ENCODE measurements at regions not wholly inside any gene's neighbourhood (a gene's known extent, or its start where the extent isn't known, plus 50 kb on each side); places are given as distances from the start of the nearest gene placed in this dataset.

DNA sequence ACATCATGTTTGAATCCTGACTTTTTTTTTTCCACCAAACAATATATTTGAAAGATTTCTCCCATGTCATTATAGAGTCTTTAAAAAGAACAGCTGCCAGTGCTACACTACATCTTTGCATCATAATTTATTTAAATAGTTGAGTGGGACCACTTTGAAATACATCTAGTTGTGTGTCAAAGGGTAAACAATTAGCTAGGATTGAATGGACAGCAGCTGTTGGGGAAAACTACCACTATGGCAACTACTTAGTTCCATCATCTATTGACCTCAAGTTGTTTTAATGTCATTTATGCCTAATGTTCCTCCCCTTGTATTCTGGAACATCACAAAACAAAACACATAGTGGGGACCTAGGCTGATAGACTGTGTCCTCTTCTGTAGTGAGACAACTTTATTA lies 985.1 kb downstream of the SORCS1 start:
- no peak for DNase-seq

DNA sequence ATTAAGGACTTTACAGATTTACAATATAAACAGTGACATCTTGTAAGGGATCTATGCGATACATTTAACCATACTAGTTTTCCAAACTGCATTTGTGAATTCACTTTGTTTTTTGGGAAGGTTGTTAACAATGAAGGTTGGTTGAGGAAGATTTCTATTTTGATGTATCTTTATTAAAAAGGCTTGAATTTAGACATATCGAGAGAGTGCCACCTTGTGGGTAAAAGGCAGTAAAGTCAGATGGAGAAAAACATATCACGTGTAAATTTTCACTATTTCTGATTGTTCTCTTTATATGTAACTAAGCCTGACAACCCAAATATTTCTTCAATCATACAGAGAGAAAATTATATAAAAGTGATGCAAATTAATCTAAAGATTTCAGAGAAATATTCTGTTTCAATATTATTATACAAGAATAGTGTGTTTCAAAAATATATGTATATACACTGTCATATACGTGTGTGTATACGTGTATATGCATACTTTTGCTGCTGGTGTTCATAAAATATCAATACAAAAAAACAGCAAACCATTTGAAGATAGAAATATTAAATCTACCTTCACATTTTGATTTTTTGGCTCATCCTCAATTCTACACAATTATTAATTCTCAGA lies 988.6 kb downstream of the SORCS1 start:
- no peak for DNase-seq

DNA sequence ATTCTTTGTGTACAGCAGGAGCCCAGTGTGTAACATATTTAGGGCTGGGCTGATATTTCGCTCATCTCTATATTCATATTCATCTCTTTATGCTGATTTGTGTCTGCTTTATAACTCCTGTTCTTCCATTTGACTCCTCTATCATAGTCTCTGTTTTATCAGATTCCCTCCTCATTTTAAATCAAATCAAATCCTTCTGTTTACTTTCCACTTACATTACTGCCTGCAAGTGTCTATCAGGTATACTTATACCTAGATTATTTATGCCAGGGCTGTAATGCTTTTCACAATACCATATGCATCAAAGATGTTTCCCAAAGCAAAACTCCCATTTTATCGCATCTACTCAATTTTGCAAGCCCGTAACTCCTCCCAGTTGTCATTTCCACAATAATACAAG lies 990.7 kb downstream of the SORCS1 start:
- no peak for DNase-seq

DNA sequence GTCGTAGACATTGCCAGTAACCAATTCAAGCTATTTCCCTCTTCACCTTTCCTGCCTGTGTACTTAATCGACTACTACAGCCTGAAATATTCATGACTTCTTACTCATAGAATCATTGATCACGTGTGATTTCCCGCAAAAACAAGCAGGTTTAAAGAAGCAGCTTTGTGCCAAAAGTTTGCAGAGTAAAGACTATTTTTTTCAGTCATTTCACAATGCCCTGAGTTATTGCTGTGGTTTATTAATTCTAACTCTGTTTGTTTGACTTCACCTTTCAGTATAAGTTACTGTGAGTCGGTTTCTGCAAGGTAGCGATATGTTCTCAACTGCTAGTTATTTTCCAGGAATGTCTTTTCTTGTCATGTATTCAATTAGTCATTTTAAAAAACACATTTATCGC lies 995.3 kb downstream of the SORCS1 start:
- DNase-seq: no peak

DNA sequence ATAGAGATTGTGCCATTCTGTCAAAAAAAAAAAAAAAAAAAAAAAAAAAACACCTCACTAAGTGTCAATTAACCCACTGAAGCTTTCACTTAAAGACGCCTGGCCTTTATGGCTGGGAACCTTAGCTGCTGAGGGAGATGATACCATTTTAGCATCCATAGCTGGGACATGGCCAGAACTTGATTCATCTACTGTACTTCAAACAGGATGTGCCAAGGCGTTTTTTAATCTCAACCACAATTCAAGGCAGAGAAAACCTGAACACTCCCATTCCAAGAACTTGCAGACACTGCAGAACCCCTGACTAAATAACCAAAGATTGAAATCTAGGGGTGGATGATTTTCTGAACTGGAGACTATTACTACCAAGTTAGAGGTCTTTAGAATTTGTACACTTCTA lies 996.6 kb downstream of the SORCS1 start:
- no peak for DNase-seq

DNA sequence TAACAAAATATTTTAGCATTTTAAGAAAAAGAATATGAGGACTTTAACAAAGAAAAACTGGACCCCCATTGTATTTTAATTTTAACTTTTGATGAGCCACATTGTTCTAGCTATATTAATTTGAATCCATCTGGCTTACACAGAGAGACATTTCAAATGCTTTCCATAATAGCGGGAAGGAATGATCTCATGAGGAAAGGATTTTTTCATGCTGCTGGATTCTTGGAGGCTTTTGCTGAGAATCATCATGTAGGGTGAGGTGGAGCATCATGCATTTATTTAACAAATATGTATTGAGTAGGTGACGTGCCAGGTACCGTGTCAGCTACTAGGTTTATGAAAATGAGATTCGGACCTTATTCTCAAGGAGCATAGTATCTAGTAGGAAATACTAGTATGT lies 1006.3 kb downstream of the SORCS1 start:
- DNase-seq: no peak

DNA sequence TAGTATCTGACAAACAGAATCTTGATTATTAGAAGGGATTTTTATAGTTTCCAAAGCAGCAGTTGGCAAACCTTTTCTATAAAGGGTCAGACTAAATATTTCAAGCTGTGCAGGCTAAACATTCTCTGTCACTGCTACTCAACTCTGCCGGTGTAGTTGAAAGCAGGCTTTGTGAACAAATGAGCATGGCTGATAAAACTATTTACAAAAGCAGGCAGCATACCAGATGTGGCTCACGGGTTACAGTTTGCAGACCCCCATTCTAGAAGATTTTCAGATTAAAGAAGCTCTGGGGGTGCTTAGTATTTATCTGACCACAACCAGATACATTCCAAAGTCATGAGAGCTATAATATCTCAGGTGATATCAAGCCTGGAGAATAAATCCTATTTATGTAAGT lies 1017.5 kb downstream of the SORCS1 start:
- no peak for DNase-seq

DNA sequence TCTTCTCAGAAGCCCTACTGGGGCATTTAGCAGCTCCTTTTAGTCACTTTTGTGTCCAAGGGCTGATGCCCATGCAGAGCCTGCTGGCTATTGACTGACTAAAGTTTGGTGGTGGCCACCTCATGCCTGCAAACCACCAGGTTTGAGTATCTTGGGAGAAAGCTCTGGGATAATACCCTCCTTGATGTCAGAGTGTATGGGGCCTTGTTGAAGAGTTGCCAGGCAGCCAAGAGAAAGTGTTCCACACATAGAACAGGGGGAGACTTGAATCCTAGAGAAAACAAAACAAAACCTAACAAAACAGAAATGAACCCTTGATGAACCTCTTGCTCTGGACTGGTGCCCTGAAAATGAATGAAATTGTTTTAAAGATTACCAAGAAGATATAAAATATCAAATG lies 1024.6 kb downstream of the SORCS1 start:
- DNase-seq: no peak

DNA sequence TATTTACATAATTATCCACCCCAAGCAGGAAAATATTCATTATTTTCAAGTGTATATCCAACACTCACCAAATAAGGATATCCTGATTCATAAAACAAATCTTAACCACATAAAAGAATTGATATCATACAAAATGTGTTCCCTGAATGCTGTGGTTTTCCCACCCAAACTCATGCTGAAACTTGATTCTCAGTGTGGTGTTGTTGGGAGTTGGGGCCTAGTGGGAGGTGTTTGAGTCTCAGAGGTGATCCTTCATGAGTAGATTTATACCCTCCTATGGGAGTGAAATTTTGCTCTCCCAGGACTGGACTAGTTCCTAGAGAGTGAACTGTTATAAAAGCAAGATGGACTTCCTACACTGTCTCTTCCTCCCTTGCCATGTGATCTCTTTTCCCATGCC lies 1028.3 kb downstream of the SORCS1 start:
- no peak for DNase-seq

DNA sequence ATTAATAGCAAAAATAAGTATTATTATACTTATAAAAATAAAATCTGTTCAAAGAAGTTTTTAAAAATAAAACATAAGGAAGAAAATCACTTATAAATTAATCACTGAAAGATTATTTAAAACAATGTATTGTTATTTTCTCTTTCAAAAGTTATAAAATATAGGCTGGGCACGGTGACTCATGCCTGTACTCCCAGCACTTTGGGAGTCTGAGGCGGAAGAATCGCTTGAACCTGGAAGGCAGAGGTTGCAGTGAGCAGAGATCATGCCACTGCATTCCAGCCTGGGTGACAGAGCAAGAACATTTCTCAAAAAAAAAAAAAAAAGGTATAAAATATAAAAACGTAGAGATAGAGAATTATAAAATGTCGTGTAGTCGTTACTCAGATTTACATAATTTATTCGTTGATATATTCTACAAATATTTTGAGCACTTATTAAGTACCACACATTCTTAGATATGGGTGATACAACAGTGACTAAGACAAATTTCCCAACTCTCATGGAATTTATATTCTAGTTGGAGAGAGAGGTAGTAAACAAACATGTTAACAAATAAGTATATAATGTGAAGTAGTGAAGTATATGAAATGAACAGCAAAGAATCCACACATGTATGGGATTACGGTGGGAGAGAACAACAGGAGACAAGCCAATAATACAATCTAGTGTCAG lies 1030.0 kb downstream of the SORCS1 start:
- no peak for DNase-seq

DNA sequence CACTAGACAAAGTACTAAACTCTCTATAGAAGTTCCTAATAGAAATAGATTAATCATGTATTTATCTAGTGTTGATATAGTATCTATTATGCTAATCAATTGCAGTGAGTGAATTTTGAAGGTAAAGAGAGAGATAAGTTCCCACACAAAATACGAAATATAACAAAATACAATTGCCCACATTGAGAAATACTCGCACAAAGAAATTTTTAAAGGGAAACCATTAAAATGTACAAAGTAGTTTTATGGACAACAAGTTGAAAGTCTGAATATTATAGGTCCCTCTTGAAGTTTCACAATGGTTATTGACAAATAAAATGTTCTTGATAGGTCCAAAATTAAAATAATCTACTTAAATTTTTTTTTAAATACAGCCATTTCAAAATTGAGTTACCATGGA lies 1031.1 kb downstream of the SORCS1 start:
- DNase-seq: no peak

DNA sequence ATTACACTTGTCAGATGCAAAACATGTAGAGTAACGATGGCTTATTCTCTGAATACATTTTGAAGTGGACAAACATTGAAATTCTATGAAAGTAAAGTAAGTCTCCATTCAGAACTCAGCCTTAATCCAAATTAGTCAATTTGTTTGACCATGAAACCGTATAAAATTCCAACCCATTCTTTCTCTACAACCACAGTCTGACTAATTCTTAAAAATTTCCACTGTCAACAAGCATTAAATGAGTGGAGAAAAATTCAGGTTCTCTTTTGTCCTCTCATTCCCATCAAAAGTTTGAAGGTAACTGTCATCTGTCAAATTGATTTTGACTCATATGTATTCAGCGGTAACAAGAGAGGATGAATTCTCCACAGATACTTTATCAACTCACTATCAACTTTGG lies 1031.5 kb downstream of the SORCS1 start:
- DNase-seq: no peak

DNA sequence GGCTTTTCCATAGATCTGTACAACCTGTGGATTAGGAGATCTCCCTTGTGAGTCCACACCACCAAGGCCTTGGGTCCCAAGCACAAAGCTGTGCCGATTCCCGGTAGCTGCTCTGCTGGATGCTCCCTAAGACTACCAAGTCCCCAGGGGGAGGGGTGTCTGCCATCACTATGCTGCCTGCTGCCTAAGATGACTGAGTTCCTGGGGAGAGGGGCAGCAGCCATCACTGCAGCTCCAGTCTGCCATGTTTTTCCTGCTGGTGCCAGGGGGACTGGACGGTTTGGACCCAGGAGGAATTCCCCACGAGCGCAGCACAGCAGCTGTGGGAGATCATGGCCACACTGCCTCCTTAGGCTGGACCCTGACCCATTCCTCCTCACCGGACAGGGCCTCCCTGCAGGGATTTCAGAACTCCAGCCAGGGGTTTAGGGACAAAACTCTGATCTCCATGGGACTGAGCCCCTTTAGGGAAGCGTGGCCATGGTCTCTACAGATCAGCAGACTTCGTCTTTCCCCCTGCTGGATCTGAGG lies 1049.8 kb downstream of the SORCS1 start:
- DNase-seq: no peak

DNA sequence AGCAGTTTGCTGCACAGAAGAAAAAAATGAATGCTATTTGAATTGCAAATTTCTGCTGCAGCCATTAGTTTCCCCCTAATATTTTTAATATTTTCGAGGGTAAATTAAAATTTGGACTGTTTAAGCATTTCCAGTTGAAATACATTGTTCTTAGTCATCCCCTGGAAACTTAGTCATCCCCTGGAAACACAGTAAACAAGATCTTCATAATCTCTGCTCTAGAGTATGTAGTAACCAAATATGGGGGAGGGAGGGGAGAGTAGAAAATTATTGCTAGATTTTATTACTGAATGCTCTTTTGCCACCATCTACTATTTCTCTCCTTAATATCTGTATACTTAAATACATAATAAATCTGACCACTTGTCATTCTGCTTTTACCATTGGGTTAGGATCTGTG lies 1053.3 kb downstream of the SORCS1 start:
- no peak for DNase-seq

DNA sequence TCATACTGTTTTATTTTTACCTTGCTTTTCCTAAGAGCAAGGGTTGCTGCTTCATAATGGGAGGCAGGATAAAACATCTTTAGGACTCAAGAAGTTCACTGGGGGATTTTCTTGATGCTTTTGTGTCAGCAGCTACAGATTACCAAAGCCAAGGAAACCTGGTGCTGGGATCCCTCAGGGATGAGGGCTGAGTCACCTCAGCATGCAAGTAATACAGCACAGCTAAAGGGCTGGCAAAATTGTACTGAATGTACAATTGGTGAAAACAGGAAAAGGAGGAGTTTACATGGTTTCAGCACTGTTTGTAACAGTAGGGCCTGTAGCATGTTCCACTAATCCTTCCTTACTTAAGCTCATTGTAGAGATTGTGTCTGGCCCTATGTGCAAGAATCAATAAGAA lies 1056.8 kb downstream of the SORCS1 start:
- no peak for DNase-seq

DNA sequence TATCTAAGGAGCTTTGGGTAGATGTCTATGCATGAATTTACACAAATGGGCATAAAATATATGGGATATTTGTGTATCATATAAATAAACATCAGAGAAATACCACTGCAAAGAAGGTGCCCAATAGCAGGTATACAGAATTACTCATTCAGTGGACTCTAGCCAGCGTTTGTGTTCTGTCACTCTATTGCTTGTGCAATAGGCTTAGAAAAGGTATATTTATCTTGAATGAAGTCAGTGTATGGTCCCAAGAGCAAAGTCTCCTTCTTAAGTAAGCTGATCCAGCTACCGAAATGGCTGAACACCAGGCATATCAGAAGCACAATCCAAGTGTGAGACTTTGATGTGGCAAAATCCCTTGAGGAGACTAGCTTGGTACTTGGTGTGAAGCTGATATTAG lies 1058.4 kb downstream of the SORCS1 start:
- DNase-seq: no peak

DNA sequence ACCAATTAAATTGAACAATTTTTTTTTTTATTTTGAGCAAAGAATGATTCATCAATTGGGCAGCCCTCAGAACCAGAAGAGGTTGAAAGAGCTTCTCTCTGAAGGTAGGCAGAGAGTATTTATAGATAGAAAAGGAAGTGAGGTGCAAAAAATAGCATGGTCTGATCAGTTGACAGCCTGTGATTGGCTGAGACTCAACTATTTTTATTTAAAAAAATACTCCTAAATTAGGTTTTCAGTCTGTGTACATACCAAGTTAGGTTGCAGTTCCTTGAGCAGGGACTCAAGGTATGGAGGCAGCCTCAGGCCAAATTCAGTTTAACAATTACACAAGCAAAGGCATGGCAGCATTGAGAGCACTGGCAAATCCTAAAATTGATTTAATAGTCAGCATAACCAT lies 1074.7 kb downstream of the SORCS1 start:
- DNase-seq: no peak

DNA sequence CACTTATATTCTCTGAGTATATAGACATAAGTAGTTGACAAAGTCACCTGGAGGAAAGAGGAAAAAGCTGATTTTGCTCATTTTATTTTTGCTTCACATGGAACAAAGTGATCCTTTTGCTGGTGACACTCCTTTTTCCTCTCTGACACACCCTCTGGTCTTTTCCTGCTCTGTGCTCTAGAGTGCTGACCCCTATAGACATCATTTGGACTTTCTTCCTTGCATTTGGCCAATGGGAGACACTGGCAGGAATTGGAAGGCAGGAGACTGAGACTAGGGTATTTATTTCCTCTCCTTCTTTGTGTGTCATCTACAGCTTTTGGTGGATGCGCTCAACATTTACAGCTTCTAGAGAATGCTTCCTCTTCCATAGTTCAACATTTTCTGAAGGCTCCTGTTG lies 1078.1 kb downstream of the SORCS1 start:
- DNase-seq: no peak

DNA sequence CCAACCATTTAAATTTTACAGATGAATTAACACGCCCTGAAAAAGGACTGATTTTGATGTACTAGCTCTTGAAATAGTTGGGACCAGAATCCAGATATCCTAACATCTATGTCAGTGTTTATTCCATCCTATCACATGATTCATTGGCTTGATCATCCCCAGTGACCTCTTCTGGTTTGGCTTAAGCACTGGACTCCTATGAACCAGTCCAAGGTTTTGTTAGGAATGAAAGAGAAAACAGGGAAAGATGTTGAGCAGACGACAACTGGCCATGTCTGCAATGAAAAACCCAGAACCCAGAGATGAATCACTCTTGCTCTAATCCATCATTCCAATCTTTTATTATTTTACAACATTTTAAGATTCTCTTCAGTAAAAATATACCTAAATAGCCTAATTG lies 1080.9 kb downstream of the SORCS1 start:
- no peak for DNase-seq

DNA sequence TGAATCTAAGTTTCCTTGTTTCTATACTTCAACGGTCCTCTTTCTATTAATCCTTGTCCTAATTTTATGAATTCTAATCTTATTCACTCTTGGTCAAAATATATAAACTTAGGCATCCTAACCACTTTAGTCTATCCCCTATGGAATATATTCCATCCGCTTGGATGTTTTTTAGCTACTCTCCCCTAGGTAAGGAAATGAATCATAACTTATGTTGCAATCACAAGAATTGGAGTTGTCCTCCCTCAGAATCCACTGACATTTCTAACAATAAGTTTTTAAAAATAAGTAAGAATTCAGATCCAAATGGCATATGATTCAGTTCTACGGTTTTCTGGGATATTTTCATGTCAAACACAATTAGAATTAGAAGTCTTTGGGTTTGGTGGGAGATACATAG lies 1081.6 kb downstream of the SORCS1 start:
- DNase-seq: no peak

DNA sequence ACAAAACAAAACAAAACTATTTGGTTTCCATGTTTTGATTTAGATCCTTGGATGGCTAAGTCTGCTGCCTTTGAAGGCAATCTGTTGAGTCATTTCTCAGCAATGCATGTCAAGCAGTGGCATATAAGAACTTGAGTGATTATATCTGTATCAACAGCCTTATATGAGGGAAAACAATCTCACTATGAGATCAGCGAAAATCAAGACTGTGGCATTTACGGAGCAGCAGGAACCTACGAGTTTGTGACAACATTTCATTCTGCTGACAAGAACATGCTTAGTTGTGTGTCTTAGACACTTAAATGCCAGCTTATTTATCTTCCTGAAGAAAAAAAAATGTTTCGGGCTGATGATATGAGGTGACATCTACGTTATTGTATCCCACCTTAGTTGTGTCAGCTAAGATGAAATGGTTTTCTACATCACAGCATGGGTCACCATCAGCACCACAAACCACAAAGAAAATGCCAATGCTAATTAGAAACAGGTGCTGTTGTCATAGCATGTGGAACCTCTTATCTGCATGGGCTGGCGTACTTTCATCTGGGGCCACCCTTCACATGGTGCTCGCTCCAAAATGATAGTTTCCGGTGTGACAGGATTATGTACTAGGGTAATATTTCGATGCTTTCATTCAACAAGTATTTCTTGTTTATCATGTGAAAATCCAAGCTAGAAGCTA lies 1085.5 kb downstream of the SORCS1 start:
- no peak for DNase-seq

DNA sequence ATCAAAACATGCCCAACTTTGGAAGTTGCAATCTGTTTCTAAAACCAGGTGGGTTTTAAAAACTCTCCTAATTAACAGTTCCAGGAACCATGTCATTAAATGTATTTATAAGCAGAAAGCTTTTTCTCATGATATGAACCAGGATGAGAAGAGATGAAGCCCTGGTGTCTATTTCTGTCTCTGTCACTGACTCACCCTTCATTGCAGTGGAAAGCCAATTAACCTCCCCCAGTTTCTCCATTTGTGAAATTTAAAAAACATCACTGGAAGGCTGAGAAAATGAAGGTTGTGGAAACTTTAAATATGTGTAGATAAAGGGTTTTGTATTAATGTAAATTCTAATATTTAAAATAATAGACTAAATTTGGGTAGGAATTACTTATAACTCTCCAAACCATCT lies 1088.0 kb downstream of the SORCS1 start:
- DNase-seq: no peak

DNA sequence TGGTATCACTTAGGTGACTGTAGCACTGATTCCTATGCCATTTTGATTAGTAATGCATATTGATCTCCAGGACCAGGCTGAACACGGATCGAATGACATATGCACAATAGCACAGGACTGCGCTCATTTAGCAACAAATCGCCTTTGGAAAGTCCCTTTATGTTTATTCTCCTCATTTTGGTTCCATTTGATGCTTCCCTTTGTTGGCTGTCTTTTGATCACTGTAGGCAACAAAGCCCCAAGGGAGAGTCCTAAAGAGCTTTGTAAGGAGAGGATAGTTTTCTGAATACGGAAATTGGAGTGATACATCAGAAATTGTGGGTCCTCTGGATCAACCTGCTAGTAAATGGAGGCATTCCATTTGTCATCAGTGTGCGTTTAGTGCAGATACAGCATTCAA lies 1111.4 kb downstream of the SORCS1 start:
- DNase-seq: no peak

DNA sequence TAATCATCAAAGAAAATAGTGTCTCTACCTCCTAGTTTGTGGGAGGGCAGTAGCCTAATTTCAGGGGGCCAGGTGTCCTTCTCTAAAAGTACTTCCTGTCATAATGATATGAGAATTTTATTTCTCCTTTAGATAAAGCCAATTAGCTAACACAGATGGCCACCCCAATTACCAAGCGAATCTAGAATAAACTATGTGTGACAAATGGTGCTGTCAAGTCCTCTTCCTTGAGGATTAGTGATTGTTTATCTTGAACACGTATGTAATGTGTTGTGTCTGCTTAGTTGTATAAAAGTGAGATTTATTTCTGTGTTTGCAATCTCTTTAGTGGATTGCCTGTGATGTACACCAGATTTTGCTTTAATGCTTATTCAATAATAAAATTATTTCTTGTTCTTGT lies 1120.0 kb downstream of the SORCS1 start:
- DNase-seq: no peak
